IMR-90 (cell line): ENCODE measurements at regions not wholly inside any gene's neighbourhood (a gene's known extent, or its start where the extent isn't known, plus 50 kb on each side); places are given as distances from the start of the nearest gene placed in this dataset.

ENCODE experiments used
- ATAC-seq: fragments of 200-7000 bp; cut with Tn5 transposase; 2 replicates; pipeline ENCODE4 v1.9.1; 2020; ENCODE audit warnings: low read depth, mild to moderate bottlenecking, moderate library complexity
- BruUV-seq: library from RNA; stranded (reverse); fragments of 400-500 nt; replicated peaks from 2 replicates; lab custom pipeline; 2021; lab: Mats Ljungman, UMichigan
- CTCF ChIA-PET: fragments of 300-600 bp; formaldehyde crosslinking; extraction: SDS; loops from one replicate; lab custom pipeline; 2021; ENCODE audit warnings: antibody characterized with exemption; lab: Yijun Ruan, JAX
- POLR2A ChIA-PET: fragments of 300-600 bp; sonication (Branson Sonifier 250); formaldehyde crosslinking; loops from one replicate; lab custom pipeline; 2022; ENCODE audit warnings: antibody characterized with exemption; ENCODE audit not compliant: unreplicated experiment; lab: Charles Lee
- DNase-seq: peaks from one replicate; pipeline ENCODE4 v3.0.0; 2013
- H2AFZ ChIP-seq: replicated peaks from 2 replicates; pipeline ENCODE3; 2013; ENCODE audit warnings: low read length, mild to moderate bottlenecking; ENCODE audit not compliant: poor library complexity
- H2AK5ac ChIP-seq: 2 replicates; pipeline ENCODE4 v1.6.1; 2013; ENCODE audit warnings: low read depth, low read length, inconsistent platforms
- H2AK9ac ChIP-seq: replicated peaks from 2 replicates; pipeline ENCODE3; 2013; ENCODE audit warnings: mild to moderate bottlenecking, low read depth, low read length, moderate library complexity; ENCODE audit not compliant: poor library complexity
- H2BK120ac ChIP-seq: 2 replicates; pipeline ENCODE4 v1.6.1; 2013; ENCODE audit warnings: low read depth, low read length, inconsistent platforms
- H2BK15ac ChIP-seq: 3 replicates; pipeline ENCODE4 v1.6.1; 2013; ENCODE audit warnings: low read depth, low read length, inconsistent platforms
- H2BK20ac ChIP-seq: 2 replicates; pipeline ENCODE4 v1.6.1; 2013; ENCODE audit warnings: low read depth, mild to moderate bottlenecking, inconsistent platforms, low read length, moderate library complexity
- H2BK5ac ChIP-seq: 2 replicates; pipeline ENCODE4 v1.6.1; 2013; ENCODE audit warnings: mild to moderate bottlenecking, low read depth, low read length, inconsistent platforms; ENCODE audit not compliant: poor library complexity, severe bottlenecking
- H3K14ac ChIP-seq: replicated peaks from 2 replicates; pipeline ENCODE4 v1.6.1; 2013; ENCODE audit warnings: low read depth, low read length, inconsistent platforms
- H3K18ac ChIP-seq: 2 replicates; pipeline ENCODE4 v1.6.1; 2013; ENCODE audit warnings: low read depth, low read length, control low read depth
- H3K23ac ChIP-seq: 2 replicates; pipeline ENCODE4 v1.6.1; 2013; ENCODE audit warnings: low read depth, low read length, inconsistent platforms
- H3K27ac ChIP-seq: 2 replicates; pipeline ENCODE4 v1.5.1; 2013; ENCODE audit warnings: mild to moderate bottlenecking, control low read depth, low read length; ENCODE audit not compliant: insufficient read depth
- H3K27me3 ChIP-seq: 2 replicates; pipeline ENCODE4 v1.6.1; 2013; ENCODE audit warnings: low read length; ENCODE audit not compliant: control insufficient read depth, insufficient read depth
- H3K36me3 ChIP-seq: 2 replicates; pipeline ENCODE4 v1.6.1; 2013; ENCODE audit warnings: low read length, mixed read lengths; ENCODE audit not compliant: control insufficient read depth, insufficient read depth
- H3K4ac ChIP-seq: 2 replicates; pipeline ENCODE4 v1.6.1; 2013; ENCODE audit warnings: low read depth, low read length, inconsistent platforms
- H3K4me1 ChIP-seq: 2 replicates; pipeline ENCODE4 v1.6.1; 2013; ENCODE audit warnings: low read length, mixed read lengths; ENCODE audit not compliant: control insufficient read depth, insufficient read depth
- H3K4me2 ChIP-seq: 2 replicates; pipeline ENCODE4 v1.6.1; 2013; ENCODE audit warnings: low read depth, mild to moderate bottlenecking, control low read depth, low read length, moderate library complexity
- H3K4me3 ChIP-seq: 2 replicates; pipeline ENCODE4 v1.5.1; 2013; ENCODE audit warnings: low read depth, mild to moderate bottlenecking, control low read depth, low read length, moderate library complexity; ENCODE audit not compliant: insufficient read depth
- H3K56ac ChIP-seq: 2 replicates; pipeline ENCODE4 v1.6.1; 2013; ENCODE audit warnings: low read length, inconsistent platforms; ENCODE audit not compliant: insufficient read depth; ENCODE audit errors: extremely low read depth
- H3K79me1 ChIP-seq, 2 experiments: 2 replicates each; pipeline ENCODE4 v1.6.1; 2013; ENCODE audit warnings: low read length in 2 of 2, inconsistent platforms in 1 of 2, low read depth in 1 of 2
- H3K9ac ChIP-seq: 2 replicates; pipeline ENCODE4 v1.6.1; 2013; ENCODE audit warnings: low read depth, low read length, control low read depth
- H3K9me1 ChIP-seq: 2 replicates; pipeline ENCODE4 v1.6.1; 2013; ENCODE audit warnings: low read length, inconsistent platforms; ENCODE audit not compliant: insufficient read depth
- H3K9me3 ChIP-seq: 2 replicates; pipeline ENCODE4 v1.6.1; 2013; ENCODE audit warnings: low read length; ENCODE audit not compliant: control insufficient read depth, insufficient read depth
- H4K20me1 ChIP-seq: 2 replicates; pipeline ENCODE4 v1.6.1; 2013; ENCODE audit warnings: low read length, inconsistent platforms; ENCODE audit not compliant: insufficient read depth
- H4K5ac ChIP-seq: 2 replicates; pipeline ENCODE4 v1.6.1; 2013; ENCODE audit warnings: mild to moderate bottlenecking, low read depth, low read length, control low read depth
- H4K8ac ChIP-seq, 2 experiments: 2 replicates each; pipeline ENCODE4 v1.6.1; 2013; ENCODE audit warnings: low read depth in 2 of 2, low read length in 2 of 2, control low read depth in 1 of 2, inconsistent platforms in 1 of 2
- H4K91ac ChIP-seq: 2 replicates; pipeline ENCODE4 v1.6.1; 2013; ENCODE audit warnings: low read depth, low read length, inconsistent platforms; ENCODE audit not compliant: insufficient read depth
- CEBPB ChIP-seq: IDR thresholded peaks from 2 replicates; pipeline ENCODE4 v1.6.1; 2012; ENCODE audit warnings: low read depth, low read length, improper control_type of control experiment
- ELK1 ChIP-seq: fragments of 150-350 bp; IDR thresholded peaks from 2 replicates; pipeline ENCODE4 v1.6.1; 2016; ENCODE audit warnings: low read depth, mild to moderate bottlenecking, low read length, moderate library complexity, borderline replicate concordance
- FOS ChIP-seq: fragments of 150-350 bp; IDR thresholded peaks from 2 replicates; pipeline ENCODE4 v1.6.1; 2016; ENCODE audit warnings: low read depth, low read length
- MXI1 ChIP-seq: IDR thresholded peaks from 2 replicates; pipeline ENCODE4 v1.6.1; 2012; ENCODE audit warnings: low read depth, mild to moderate bottlenecking, low read length, moderate library complexity, borderline replicate concordance
- NFE2L2 ChIP-seq: fragments of 150-350 bp; IDR thresholded peaks from 2 replicates; pipeline ENCODE4 v1.6.1; 2016; ENCODE audit warnings: low read depth, mild to moderate bottlenecking, low read length
- POLR2A ChIP-seq: IDR thresholded peaks from 2 replicates; pipeline ENCODE4 v1.6.1; 2012; ENCODE audit warnings: mild to moderate bottlenecking, low read depth, low read length
- RAD21 ChIP-seq: IDR thresholded peaks from 2 replicates; pipeline ENCODE4 v1.6.1; 2012; ENCODE audit warnings: low read length, improper control_type of control experiment
- RCOR1 ChIP-seq: IDR thresholded peaks from 2 replicates; pipeline ENCODE4 v1.6.1; 2012; ENCODE audit warnings: mild to moderate bottlenecking, low read length, improper control_type of control experiment; ENCODE audit not compliant: insufficient replicate concordance
- SMC3 ChIP-seq: fragments of 150-350 bp; IDR thresholded peaks from 2 replicates; pipeline ENCODE4 v1.6.1; 2016; ENCODE audit warnings: low read depth, mild to moderate bottlenecking, antibody characterized with exemption, low read length, moderate library complexity
- WGBS, 2 experiments: methylation state at CpG; one replicate each; pipeline versions ENCODE4 v1.1.5 to v1.1.7; 2013; ENCODE audit warnings: missing lambda C conversion rate in 2 of 2; ENCODE audit not compliant: insufficient read length in 1 of 2; ENCODE audit errors: extremely low coverage in 2 of 2; 5-methylcytosine and 5-hydroxymethylcytosine counted together
- dilution Hi-C: fragments of 300-500 bp; cut with HindIII; formaldehyde crosslinking; loops from one replicate; pipeline ENCODE4 v1.14.3; 2018; ENCODE audit warnings: low sequenced_read_pairs; ENCODE audit not compliant: unreplicated experiment
- in situ Hi-C: fragments of 300-500 bp; cut with MboI; formaldehyde crosslinking; loops from 3 replicates; pipeline ENCODE4 v1.14.3; 2019; ENCODE audit warnings: low sequenced_read_pairs, inconsistent platforms, mixed read lengths
- intact Hi-C: fragments of 100-400 bp; cut with micrococcal nuclease; formaldehyde crosslinking; loops from 2 replicates; pipeline ENCODE4 v1.10.0; 2022

GRCh38 chr5:164801910-164802309, 1296.5 kb downstream of the MAT2B start:
- Histone ChIP-seq H4K91ac (no peak overlapping the region), H2AFZ (no peak overlapping the region), H3K27me3 (no peaks in the 10 kb centered on the region), H3K4me2 (no peak overlapping the region), H4K8ac (no peak overlapping the region), H3K4ac (no peak overlapping the region), H3K23ac (no peak overlapping the region), H2AK9ac (no peak overlapping the region), H3K56ac (no peak overlapping the region), H3K14ac (no peak overlapping the region), H3K36me3 (no peaks in the 10 kb centered on the region), H3K27ac (no peak overlapping the region), H3K4me1 (no peaks in the 10 kb centered on the region), H2BK120ac (no peak overlapping the region), H3K9me1 (no peaks in the 10 kb centered on the region), H4K5ac (no peak overlapping the region), H3K9ac (no peak overlapping the region), H4K20me1 (no peaks in the 10 kb centered on the region), H3K18ac (no peak overlapping the region), H2AK5ac (no peak overlapping the region), H3K9me3 (peaks cover 6% of the 10 kb centered on the region; the same call in 1 of the 2 replicates), H2BK15ac (no peak overlapping the region), H2BK5ac (no peak overlapping the region), H2BK20ac (no peak overlapping the region), H3K4me3 (no peak overlapping the region), H3K79me1 (no peaks in the 10 kb centered on the region)
- dilution Hi-C loops (no loop called here), in situ Hi-C loops (no loop called here), intact Hi-C loops (no loop called here)
- ChIA-PET CTCF (no interaction called here), POLR2A (no interaction called here)
- BruUV-seq, result no TSS peak
- DNase-seq (no peak), ATAC-seq (no peak)
- no CpG with 5 or more reads among the region's 4 CpGs for WGBS, 2 experiments
- no peak for TF ChIP-seq CEBPB
- TF ChIP-seq NFE2L2, result no peak
- TF ChIP-seq SMC3, result no peak
- TF ChIP-seq RAD21, result no peak
- no peak for TF ChIP-seq RCOR1
- TF ChIP-seq ELK1, result no peak
- no peak for TF ChIP-seq MXI1
- TF ChIP-seq FOS, result no peak
- TF ChIP-seq POLR2A, result no peak
